HepG2 (cell line): ENCODE measurements at regions not wholly inside any gene's neighbourhood (a gene's known extent, or its start where the extent isn't known, plus 50 kb on each side); places are given as distances from the start of the nearest gene placed in this dataset.

Source experiments
- ATAC-seq: fragments of 200-7000 bp; cut with Tn5 transposase; 3 replicates; pipeline ENCODE4 v1.9.1; 2020; ENCODE audit warnings: mild to moderate bottlenecking, moderate library complexity
- BruUV-seq: library from RNA; stranded (reverse); fragments of 400-500 nt; replicated peaks from 2 replicates; lab custom pipeline; 2021; lab: Mats Ljungman, UMichigan
- CTCF ChIA-PET: fragments of 300-600 bp; formaldehyde crosslinking; extraction: SDS; loops from one replicate; lab custom pipeline; 2021; ENCODE audit warnings: low total read pairs, inconsistent platforms, low intra/inter-chr PET ratio; lab: Yijun Ruan, JAX
- POLR2A ChIA-PET: fragments of 350-600 bp; sonication (Branson Sonifier 250); formaldehyde crosslinking; loops from one replicate; lab custom pipeline; 2020; ENCODE audit warnings: antibody characterized with exemption, inconsistent platforms; lab: Yijun Ruan, JAX
- DNase-seq: peaks from one replicate; pipeline ENCODE4 v3.0.0-alpha.2; 2015; ENCODE audit warnings: low spot score
- FAIRE-seq: peaks from 3 replicates; lab custom pipeline; 2011; peaks lifted over from hg19 to GRCh38; lab: Jason Lieb, UNC
- H2AFZ ChIP-seq: one replicate; pipeline ENCODE4 v1.6.1; 2011; ENCODE audit warnings: low read length, inconsistent platforms
- H3K27ac ChIP-seq: fragments of 300-600 bp; 3 replicates; pipeline ENCODE4 v1.8.0; 2011; ENCODE audit warnings: mixed run types, mild to moderate bottlenecking, mixed read lengths, low read length, inconsistent platforms; ENCODE audit not compliant: insufficient read depth; ENCODE audit errors: extremely low read length
- H3K27me3 ChIP-seq, 2 experiments: fragments of 200-600 bp in 1 of 2; 2 replicates in 1 of 2; 3 replicates in 1 of 2; pipeline versions ENCODE4 v1.6.0 to v1.8.0; 2011; ENCODE audit warnings: low read length in 2 of 2, mild to moderate bottlenecking in 2 of 2, moderate library complexity in 2 of 2, inconsistent platforms in 1 of 2; ENCODE audit not compliant: insufficient read depth in 2 of 2, control insufficient read depth in 1 of 2
- H3K36me3 ChIP-seq, 2 experiments: fragments of 200-600 bp in 1 of 2; replicated peaks in 1 of 2; 2 replicates in 1 of 2; 3 replicates in 1 of 2; pipeline versions ENCODE4 v1.5.1 to v1.8.0; 2011; ENCODE audit warnings: low read length in 2 of 2, inconsistent platforms in 1 of 2; ENCODE audit not compliant: insufficient read depth in 2 of 2, control insufficient read depth in 1 of 2
- H3K4me1 ChIP-seq: 2 replicates; pipeline ENCODE4 v1.5.1; 2012; ENCODE audit warnings: low read length, inconsistent platforms; ENCODE audit not compliant: insufficient read depth
- H3K4me2 ChIP-seq: 2 replicates; pipeline ENCODE4 v1.6.0; 2011; ENCODE audit warnings: low read depth, low read length, inconsistent platforms
- H3K4me3 ChIP-seq, 3 experiments: fragments of 200-600 bp in 1 of 3; sonication (generic), shearing (Covaris generic) in 1 of 3; replicated peaks in 1 of 3; 2 replicates each; pipeline ENCODE4 v1.5.1; 2011 to 2016; ENCODE audit warnings: low read length in 3 of 3, inconsistent platforms in 2 of 3, low read depth in 2 of 3, mild to moderate bottlenecking in 2 of 3, control low read depth in 1 of 3, mixed read lengths in 1 of 3; ENCODE audit not compliant: insufficient read depth in 1 of 3
- H3K79me2 ChIP-seq: one replicate; pipeline ENCODE4 v1.6.1; 2011; ENCODE audit warnings: low read length, inconsistent platforms; ENCODE audit not compliant: insufficient read depth
- H3K9ac ChIP-seq: 2 replicates; pipeline ENCODE4 v1.6.0; 2011; ENCODE audit warnings: mild to moderate bottlenecking, low read depth, low read length, inconsistent platforms; ENCODE audit not compliant: insufficient read depth
- H3K9me3 ChIP-seq: 2 replicates; pipeline ENCODE4 v1.5.1; 2012; ENCODE audit warnings: mild to moderate bottlenecking, low read length
- H4K20me1 ChIP-seq: 2 replicates; pipeline ENCODE4 v1.6.0; 2011; ENCODE audit warnings: inconsistent platforms, mild to moderate bottlenecking, low read length, moderate library complexity; ENCODE audit not compliant: insufficient read depth
- GATA4 ChIP-seq: sonication (generic); IDR thresholded peaks from 2 replicates; pipeline ENCODE4 v1.6.1; 2016; ENCODE audit warnings: antibody characterized with exemption, low read depth, borderline replicate concordance
- SSRP1 ChIP-seq: IDR thresholded peaks from 2 replicates; pipeline ENCODE4 v1.6.1; 2016; ENCODE audit warnings: control low read depth
- ZNF549 ChIP-seq: sonication (generic); formaldehyde crosslinking; IDR thresholded peaks from 2 replicates; pipeline ENCODE4 v1.5.0; 2020; ENCODE audit warnings: missing genetic modification reagents
- ZNF879 ChIP-seq: sonication (generic); formaldehyde crosslinking; IDR thresholded peaks from 2 replicates; pipeline ENCODE4 v1.8.1; 2023; ENCODE audit warnings: missing genetic modification reagents
- ZSCAN12 ChIP-seq: sonication (generic); formaldehyde crosslinking; IDR thresholded peaks from 2 replicates; pipeline ENCODE4 v1.9.0; 2021; ENCODE audit warnings: mild to moderate bottlenecking, missing genetic modification reagents
- WGBS: methylation state at CpG from one replicate; pipeline ENCODE4 v1.1.6; 2017; ENCODE audit warnings: low lambda C conversion rate; 5-methylcytosine and 5-hydroxymethylcytosine counted together
- in situ Hi-C: cut with HindIII; loops from 2 replicates; pipeline ENCODE4 v1.10.0; 2017; ENCODE audit warnings: low pct_unique_long_range_greater_than_20kb; ENCODE audit not compliant: extremely low pct_ligation_motif_present
- intact Hi-C: fragments of 100-400 bp; cut with micrococcal nuclease; formaldehyde crosslinking; loops from one replicate; pipeline ENCODE4 v1.10.0; 2022; ENCODE audit not compliant: unreplicated experiment
- TF ChIP-seq, protein P1 (sequence below): sonication (generic); formaldehyde crosslinking; IDR thresholded peaks from 2 replicates; pipeline ENCODE4 v1.4.0; 2020; ENCODE audit warnings: mild to moderate bottlenecking, missing genetic modification reagents

DNA sequence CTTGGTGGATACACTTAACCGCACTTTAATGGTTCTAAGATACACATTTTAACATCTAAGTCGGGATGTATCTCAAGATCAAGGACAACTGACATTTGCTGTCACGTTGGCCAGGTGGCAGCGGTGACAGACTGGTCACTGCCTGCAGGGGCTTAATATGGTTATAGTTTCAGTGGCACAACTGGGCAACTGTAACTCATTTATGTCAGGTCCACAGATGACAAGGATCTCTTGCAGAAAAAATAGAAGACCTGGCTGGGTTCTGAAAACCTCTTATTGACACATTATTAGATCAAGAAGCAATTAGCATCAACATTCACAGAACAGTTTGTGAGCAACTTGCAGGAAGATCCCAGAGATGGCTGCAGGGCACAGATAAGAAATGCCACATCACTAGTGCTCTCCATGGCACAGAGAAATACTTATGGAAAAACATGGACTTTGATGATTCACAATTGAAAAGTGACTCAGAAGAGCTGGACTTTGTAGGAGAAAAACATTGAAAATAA lies 99.6 kb upstream of the SORBS2 start (continued):
- no peak for TF ChIP-seq ZNF879 (CRISPR knock-in tag)
- no peak for TF ChIP-seq SSRP1

DNA sequence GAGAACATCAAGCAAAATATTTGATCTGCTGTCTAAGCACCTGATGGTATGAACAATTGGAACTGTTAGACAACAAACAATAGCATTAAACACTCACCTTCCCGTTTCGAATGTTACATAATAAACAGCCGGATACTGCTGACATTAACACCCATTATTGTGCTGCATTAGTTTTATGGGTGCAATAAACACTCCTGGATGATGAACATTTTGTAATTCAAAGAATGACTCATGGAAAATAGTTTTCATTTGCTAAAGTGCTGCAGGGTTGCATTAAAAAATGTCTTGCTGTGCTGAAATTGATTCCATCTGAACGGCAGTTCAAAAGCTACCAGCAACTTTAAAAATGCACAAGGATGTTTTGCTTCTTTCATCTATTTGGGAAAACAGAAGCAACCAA lies 100.8 kb upstream of the SORBS2 start:
- 60% methylated on average over 4 of the region's 4 CpGs for WGBS
- H2AFZ ChIP-seq = no peak overlapping the region
- intact Hi-C loops = no loop called here
- H4K20me1 ChIP-seq = no peaks in the 10 kb centered on the region
- H3K79me2 ChIP-seq = no peaks in the 10 kb centered on the region
- no peaks in the 10 kb centered on the region for H3K9me3 ChIP-seq
- FAIRE-seq (no peak), ATAC-seq (no peak), DNase-seq (no peak)
- ChIA-PET CTCF (no interaction called here), POLR2A (no interaction called here)
- H3K27ac ChIP-seq = no peak overlapping the region
- H3K4me3 ChIP-seq = no peak overlapping the region
- H3K36me3 ChIP-seq = no peaks in the 10 kb centered on the region
- BruUV-seq = no TSS peak
- in situ Hi-C loops = no loop called here
- H3K9ac ChIP-seq = no peak overlapping the region
- H3K4me1 ChIP-seq = peaks cover 25% of the 10 kb centered on the region
- H3K27me3 ChIP-seq = no peaks in the 10 kb centered on the region
- TF ChIP-seq ZSCAN12 (no peak), GATA4 (no peak), ZNF549 (CRISPR knock-in tag) (no peak)
- TF ChIP-seq, protein P1, sequence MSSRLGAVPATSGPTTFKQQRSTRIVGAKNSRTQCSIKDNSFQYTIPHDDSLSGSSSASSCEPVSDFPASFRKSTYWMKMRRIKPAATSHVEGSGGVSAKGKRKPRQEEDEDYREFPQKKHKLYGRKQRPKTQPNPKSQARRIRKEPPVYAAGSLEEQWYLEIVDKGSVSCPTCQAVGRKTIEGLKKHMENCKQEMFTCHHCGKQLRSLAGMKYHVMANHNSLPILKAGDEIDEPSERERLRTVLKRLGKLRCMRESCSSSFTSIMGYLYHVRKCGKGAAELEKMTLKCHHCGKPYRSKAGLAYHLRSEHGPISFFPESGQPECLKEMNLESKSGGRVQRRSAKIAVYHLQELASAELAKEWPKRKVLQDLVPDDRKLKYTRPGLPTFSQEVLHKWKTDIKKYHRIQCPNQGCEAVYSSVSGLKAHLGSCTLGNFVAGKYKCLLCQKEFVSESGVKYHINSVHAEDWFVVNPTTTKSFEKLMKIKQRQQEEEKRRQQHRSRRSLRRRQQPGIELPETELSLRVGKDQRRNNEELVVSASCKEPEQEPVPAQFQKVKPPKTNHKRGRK = no peak
- no peak overlapping the region for H3K4me2 ChIP-seq
